Fibroblast of skin of scalp (primary cell): ENCODE measurements at regions not wholly inside any gene's neighbourhood (a gene's known extent, or its start where the extent isn't known, plus 50 kb on each side); places are given as distances from the start of the nearest gene placed in this dataset.

Experiments used
- DNase-seq: peaks from one replicate; pipeline ENCODE4 v3.0.0-alpha.2; 2013

- no peak for DNase-seq
Observed at GRCh38 chr7:46975493-46975892, 606.4 kb downstream of the TNS3 start.

GRCh38 chr7:46972205-46972604 is 609.7 kb downstream of the TNS3 start:
- DNase-seq: peak; percentile 83

GRCh38 chr7:46970476-46970875 is 611.4 kb downstream of the TNS3 start:
- peak; percentile 42 for DNase-seq

- DNase-seq: no peak
Observed at GRCh38 chr7:46970131-46970430, 611.8 kb downstream of the TNS3 start.

GRCh38 chr7:46969303-46970130 is 612.4 kb downstream of the TNS3 start:
- peak; percentile 75 for DNase-seq

GRCh38 chr7:46968003-46968402 is 613.9 kb downstream of the TNS3 start:
- DNase-seq: no peak

GRCh38 chr7:46963719-46964118 is 618.2 kb downstream of the TNS3 start:
- DNase-seq: no peak

GRCh38 chr7:46960970-46961369 is 620.9 kb downstream of the TNS3 start:
- DNase-seq: no peak

GRCh38 chr7:46957195-46957594 is 624.7 kb downstream of the TNS3 start:
- DNase-seq: no peak

- peak; percentile 15 for DNase-seq
Observed at GRCh38 chr7:46955531-46955930, 626.4 kb downstream of the TNS3 start.

- no peak for DNase-seq
Observed at GRCh38 chr7:46954181-46954580, 627.7 kb downstream of the TNS3 start.

GRCh38 chr7:46953008-46953407 is 628.9 kb downstream of the TNS3 start:
- no peak for DNase-seq

GRCh38 chr7:46949270-46949931 is 632.5 kb downstream of the TNS3 start:
- no peak for DNase-seq

GRCh38 chr7:46948716-46949115 is 633.2 kb downstream of the TNS3 start:
- no peak for DNase-seq

GRCh38 chr7:46945328-46945727 is 636.6 kb downstream of the TNS3 start:
- DNase-seq: peak; percentile 67

- DNase-seq: no peak
Observed at GRCh38 chr7:46943996-46944395, 637.9 kb downstream of the TNS3 start.

- no peak for DNase-seq
Observed at GRCh38 chr7:46942574-46942973, 639.3 kb downstream of the TNS3 start.

- DNase-seq: no peak
Observed at GRCh38 chr7:46940178-46940577, 641.7 kb downstream of the TNS3 start.

- DNase-seq: no peak
Observed at GRCh38 chr7:46939558-46939957, 642.4 kb downstream of the TNS3 start.

- DNase-seq: no peak
Observed at GRCh38 chr7:46939089-46939488, 642.8 kb downstream of the TNS3 start.

- DNase-seq: no peak
Observed at GRCh38 chr7:46937826-46938225, 644.1 kb downstream of the TNS3 start.

- peak; percentile 22 for DNase-seq
Observed at GRCh38 chr7:46934198-46934825, 647.6 kb downstream of the TNS3 start.

GRCh38 chr7:46933596-46933995 is 648.3 kb downstream of the TNS3 start:
- peak; percentile 55 for DNase-seq
